ENCODE measurements at regions not wholly inside any gene's neighbourhood (a gene's known extent, or its start where the extent isn't known, plus 50 kb on each side); places are given as distances from the start of the nearest gene placed in this dataset.

DNA sequence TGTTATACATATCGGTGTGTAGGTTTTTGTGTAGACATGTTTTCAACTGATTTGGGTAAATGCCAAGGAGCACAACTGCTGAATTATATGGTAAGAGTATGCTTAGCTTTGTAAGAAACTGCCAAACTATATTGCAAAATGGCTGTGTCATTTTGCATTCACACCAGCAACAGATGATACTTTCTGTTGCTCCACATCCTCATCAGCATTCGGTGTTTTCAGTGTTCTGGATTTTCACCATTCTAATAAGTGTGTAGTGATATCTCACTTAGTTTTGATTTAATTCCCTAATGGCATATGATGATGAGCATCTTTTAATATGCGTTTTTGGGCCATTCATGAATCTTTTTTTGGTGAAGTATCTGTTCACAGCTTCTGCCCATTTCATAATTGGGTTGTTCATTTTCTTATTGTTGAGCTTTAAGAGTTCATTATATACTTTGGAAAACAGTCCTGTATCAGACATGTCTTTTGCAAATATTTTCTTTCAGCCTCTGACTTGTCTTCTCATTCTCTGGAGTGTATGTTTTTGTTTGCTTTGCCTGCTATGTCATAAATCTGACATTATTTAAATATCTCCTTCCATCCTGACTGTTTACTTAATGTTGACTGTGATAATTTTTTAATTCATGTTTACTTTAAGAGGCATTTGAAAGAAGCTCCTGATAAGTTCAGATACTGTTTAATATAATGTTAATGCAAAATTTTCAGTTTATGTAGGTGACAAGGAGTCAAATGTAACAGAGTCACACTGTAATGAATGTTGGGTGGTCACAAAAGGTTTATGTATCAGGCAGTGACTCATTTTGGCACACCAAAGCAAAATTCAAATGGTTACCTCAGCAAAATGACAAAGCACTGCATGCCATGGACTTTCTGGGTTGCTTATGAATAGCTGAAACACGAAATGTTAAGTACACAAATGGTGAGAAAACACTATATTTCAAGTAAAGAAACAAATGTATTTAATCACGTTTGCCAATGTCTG is 181.1 kb upstream of the DAB2 start:
- Histone ChIP-seq H3K4me1 (ENCODE audit: insufficient read depth, low read length) (no peaks in the 10 kb centered on the region), H3K9me3 (ENCODE audit: low read length) (no peaks in the 10 kb centered on the region)

DNA sequence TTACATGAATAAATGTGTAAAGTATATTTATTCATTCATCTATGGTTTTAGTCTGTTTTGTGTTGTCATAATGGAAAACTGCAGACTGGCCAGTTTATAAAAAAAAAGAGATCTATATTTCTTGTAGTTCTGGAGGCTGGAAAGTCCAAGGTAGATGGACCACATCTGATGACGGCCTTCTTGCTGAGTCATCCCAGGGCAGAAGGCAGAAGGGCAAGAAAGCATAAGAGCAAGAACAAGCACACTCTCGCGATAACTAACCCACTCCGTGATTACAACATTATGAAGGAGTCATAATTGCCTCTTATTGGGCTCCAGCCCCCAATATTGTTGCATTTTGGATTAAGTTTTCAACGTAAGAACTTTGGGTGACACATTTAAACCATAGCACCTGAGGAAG is 180.4 kb upstream of the DAB2 start:
- Histone ChIP-seq H3K4me3 (ENCODE audit: low read depth in 1 of 2, low read length in 2 of 2) (no peak overlapping the region), H3K27ac (ENCODE audit: low read depth, low read length) (no peak overlapping the region), H3K9me3 (ENCODE audit: low read length) (no peaks in the 10 kb centered on the region), H3K9ac (ENCODE audit: low read length) (no peak overlapping the region), H3K36me3 (ENCODE audit: insufficient read depth, low read length) (no peaks in the 10 kb centered on the region), H3K27me3 (ENCODE audit: control insufficient read depth in 1 of 2, insufficient read depth in 2 of 2, low read length in 2 of 2) (no peaks in the 10 kb centered on the region), H3K4me1 (ENCODE audit: insufficient read depth, low read length) (no peaks in the 10 kb centered on the region)

More for the DNA sequence above, 181.1 kb upstream of the DAB2 start:
- Histone ChIP-seq H3K4me3 (ENCODE audit: low read depth in 1 of 2, low read length in 2 of 2) (no peak overlapping the region), H3K27me3 (ENCODE audit: control insufficient read depth in 1 of 2, insufficient read depth in 2 of 2, low read length in 2 of 2) (no peaks in the 10 kb centered on the region), H3K9ac (ENCODE audit: low read length) (no peak overlapping the region), H3K36me3 (ENCODE audit: insufficient read depth, low read length) (no peaks in the 10 kb centered on the region), H3K27ac (ENCODE audit: low read depth, low read length) (no peak overlapping the region)

- Histone ChIP-seq H3K36me3 (ENCODE audit: insufficient read depth, low read length) (no peaks in the 10 kb centered on the region), H3K27ac (ENCODE audit: low read depth, low read length) (no peak overlapping the region), H3K9ac (ENCODE audit: low read length) (no peak overlapping the region), H3K27me3 (ENCODE audit: control insufficient read depth in 1 of 2, insufficient read depth in 2 of 2, low read length in 2 of 2) (no peaks in the 10 kb centered on the region), H3K4me3 (ENCODE audit: low read depth in 1 of 2, low read length in 2 of 2) (no peak overlapping the region), H3K4me1 (ENCODE audit: insufficient read depth, low read length) (no peaks in the 10 kb centered on the region), H3K9me3 (ENCODE audit: low read length) (no peaks in the 10 kb centered on the region)
Observed at GRCh38 chr5:39604491-39604890, 179.7 kb upstream of the DAB2 start.

- no peaks in the 10 kb centered on the region for H3K27me3 ChIP-seq (ENCODE audit: control insufficient read depth in 1 of 2, insufficient read depth in 2 of 2, low read length in 2 of 2)
- no peaks in the 10 kb centered on the region for H3K9me3 ChIP-seq (ENCODE audit: low read length)
- no peak overlapping the region for H3K27ac ChIP-seq (ENCODE audit: low read depth, low read length)
- H3K4me1 ChIP-seq (ENCODE audit: insufficient read depth, low read length), result no peaks in the 10 kb centered on the region
- no peaks in the 10 kb centered on the region for H3K36me3 ChIP-seq (ENCODE audit: insufficient read depth, low read length)
- no peak overlapping the region for H3K4me3 ChIP-seq (ENCODE audit: low read depth in 1 of 2, low read length in 2 of 2)
- H3K9ac ChIP-seq (ENCODE audit: low read length), result no peak overlapping the region
Observed at GRCh38 chr5:39599721-39600431, 175.1 kb upstream of the DAB2 start.

- Histone ChIP-seq H3K9me3 (ENCODE audit: low read length) (no peaks in the 10 kb centered on the region), H3K4me3 (ENCODE audit: low read depth in 1 of 2, low read length in 2 of 2) (no peak overlapping the region), H3K27ac (ENCODE audit: low read depth, low read length) (no peak overlapping the region), H3K9ac (ENCODE audit: low read length) (no peak overlapping the region), H3K4me1 (ENCODE audit: insufficient read depth, low read length) (no peaks in the 10 kb centered on the region), H3K27me3 (ENCODE audit: control insufficient read depth in 1 of 2, insufficient read depth in 2 of 2, low read length in 2 of 2) (no peaks in the 10 kb centered on the region), H3K36me3 (ENCODE audit: insufficient read depth, low read length) (no peaks in the 10 kb centered on the region)
Observed at GRCh38 chr5:39598661-39599248, 174.0 kb upstream of the DAB2 start.

GRCh38 chr5:39588179-39588578 is 163.4 kb upstream of the DAB2 start:
- no peak overlapping the region for H3K9ac ChIP-seq (ENCODE audit: low read length)
- H3K27me3 ChIP-seq (ENCODE audit: control insufficient read depth in 1 of 2, insufficient read depth in 2 of 2, low read length in 2 of 2), result no peaks in the 10 kb centered on the region
- no peaks in the 10 kb centered on the region for H3K36me3 ChIP-seq (ENCODE audit: insufficient read depth, low read length)
- H3K4me3 ChIP-seq (ENCODE audit: low read depth in 1 of 2, low read length in 2 of 2), result no peak overlapping the region
- H3K27ac ChIP-seq (ENCODE audit: low read depth, low read length), result no peak overlapping the region
- H3K4me1 ChIP-seq (ENCODE audit: insufficient read depth, low read length), result no peaks in the 10 kb centered on the region
- H3K9me3 ChIP-seq (ENCODE audit: low read length), result no peaks in the 10 kb centered on the region

DNA sequence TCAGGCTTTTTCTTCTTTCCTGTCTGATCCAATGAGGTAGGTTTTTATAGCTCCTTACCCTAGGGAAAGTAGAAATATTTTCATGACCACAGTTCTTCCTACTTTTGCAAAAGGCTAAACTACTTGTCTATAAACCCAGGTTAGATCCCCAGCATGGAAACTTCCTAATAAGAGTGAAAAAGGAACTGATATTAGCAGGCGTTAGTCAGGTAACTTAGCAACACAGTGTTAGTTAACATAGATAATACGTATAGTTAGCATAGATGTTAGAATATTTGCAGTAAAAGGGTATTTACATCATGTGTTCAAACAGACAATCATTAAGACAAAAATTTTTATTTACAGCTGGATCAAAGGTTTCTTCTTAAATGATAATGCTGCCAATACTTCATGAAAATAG is 162.9 kb upstream of the DAB2 start:
- Histone ChIP-seq H3K4me3 (ENCODE audit: low read depth in 1 of 2, low read length in 2 of 2) (no peak overlapping the region), H3K9me3 (ENCODE audit: low read length) (no peaks in the 10 kb centered on the region), H3K27me3 (ENCODE audit: control insufficient read depth in 1 of 2, insufficient read depth in 2 of 2, low read length in 2 of 2) (no peaks in the 10 kb centered on the region), H3K9ac (ENCODE audit: low read length) (no peak overlapping the region), H3K36me3 (ENCODE audit: insufficient read depth, low read length) (no peaks in the 10 kb centered on the region), H3K27ac (ENCODE audit: low read depth, low read length) (no peak overlapping the region), H3K4me1 (ENCODE audit: insufficient read depth, low read length) (no peaks in the 10 kb centered on the region)

DNA sequence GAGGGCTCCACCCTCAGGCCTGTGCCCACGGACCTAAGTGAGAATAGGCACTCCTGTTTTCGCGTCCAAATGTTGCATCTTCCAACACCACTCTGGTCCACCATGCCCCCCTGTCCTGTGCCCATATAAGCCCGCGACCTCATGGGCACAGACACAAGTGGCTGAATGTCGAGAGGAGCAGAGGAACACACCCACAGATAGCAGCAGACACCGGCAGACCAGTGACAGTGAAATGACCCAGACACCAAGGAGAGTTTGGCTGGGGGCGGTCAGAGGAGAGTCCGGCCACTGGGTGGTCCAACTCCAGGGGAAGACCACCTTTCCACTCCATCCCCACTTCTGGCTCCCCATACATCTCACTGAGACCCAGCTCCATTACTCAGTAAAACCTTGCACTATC is 161.4 kb upstream of the DAB2 start:
- no peak overlapping the region for H3K4me3 ChIP-seq (ENCODE audit: low read depth in 1 of 2, low read length in 2 of 2)

GRCh38 chr5:39584927-39585326 is 160.1 kb upstream of the DAB2 start:
- Histone ChIP-seq H3K4me3 (ENCODE audit: low read depth in 1 of 2, low read length in 2 of 2) (no peak overlapping the region), H3K36me3 (ENCODE audit: insufficient read depth, low read length) (no peaks in the 10 kb centered on the region), H3K9me3 (ENCODE audit: low read length) (no peaks in the 10 kb centered on the region), H3K27ac (ENCODE audit: low read depth, low read length) (no peak overlapping the region), H3K4me1 (ENCODE audit: insufficient read depth, low read length) (no peaks in the 10 kb centered on the region), H3K9ac (ENCODE audit: low read length) (no peak overlapping the region), H3K27me3 (ENCODE audit: control insufficient read depth in 1 of 2, insufficient read depth in 2 of 2, low read length in 2 of 2) (no peaks in the 10 kb centered on the region)

More for the DNA sequence above, 161.4 kb upstream of the DAB2 start:
- Histone ChIP-seq H3K27me3 (ENCODE audit: control insufficient read depth in 1 of 2, insufficient read depth in 2 of 2, low read length in 2 of 2) (no peaks in the 10 kb centered on the region), H3K27ac (ENCODE audit: low read depth, low read length) (no peak overlapping the region), H3K4me1 (ENCODE audit: insufficient read depth, low read length) (no peaks in the 10 kb centered on the region), H3K36me3 (ENCODE audit: insufficient read depth, low read length) (no peaks in the 10 kb centered on the region), H3K9ac (ENCODE audit: low read length) (no peak overlapping the region), H3K9me3 (ENCODE audit: low read length) (no peaks in the 10 kb centered on the region)

- H3K36me3 ChIP-seq (ENCODE audit: insufficient read depth, low read length), result no peaks in the 10 kb centered on the region
Observed at GRCh38 chr5:39580702-39581453, 156.1 kb upstream of the DAB2 start.

DNA sequence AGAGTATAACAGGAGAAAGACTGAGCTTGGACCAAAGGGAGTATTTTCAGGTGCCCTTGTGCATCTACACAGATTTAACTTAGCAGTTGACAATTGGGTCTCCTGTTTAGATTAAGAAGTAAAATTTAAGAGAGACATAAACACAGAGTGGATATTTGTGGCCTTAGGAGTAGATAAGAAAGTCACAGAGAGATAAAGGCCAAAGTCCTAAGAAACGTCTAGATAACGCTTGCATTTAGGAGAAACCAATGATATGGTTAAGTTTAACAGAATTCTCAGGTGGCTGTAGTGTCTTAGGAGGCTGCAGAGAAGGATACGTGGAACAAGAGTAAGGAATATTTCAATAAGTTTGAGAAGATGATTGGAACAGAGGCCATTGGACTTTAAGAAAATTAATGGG is 155.0 kb upstream of the DAB2 start:
- no peak overlapping the region for H3K4me3 ChIP-seq (ENCODE audit: low read depth in 1 of 2, low read length in 2 of 2)
- no peaks in the 10 kb centered on the region for H3K9me3 ChIP-seq (ENCODE audit: low read length)
- H3K27ac ChIP-seq (ENCODE audit: low read depth, low read length), result no peak overlapping the region
- no peak overlapping the region for H3K9ac ChIP-seq (ENCODE audit: low read length)
- H3K4me1 ChIP-seq (ENCODE audit: insufficient read depth, low read length), result no peaks in the 10 kb centered on the region
- no peaks in the 10 kb centered on the region for H3K36me3 ChIP-seq (ENCODE audit: insufficient read depth, low read length)
- H3K27me3 ChIP-seq (ENCODE audit: control insufficient read depth in 1 of 2, insufficient read depth in 2 of 2, low read length in 2 of 2), result no peaks in the 10 kb centered on the region

More at GRCh38 chr5:39580702-39581453, 156.1 kb upstream of the DAB2 start:
- H3K27ac ChIP-seq (ENCODE audit: low read depth, low read length), result no peak overlapping the region
- no peaks in the 10 kb centered on the region for H3K4me1 ChIP-seq (ENCODE audit: insufficient read depth, low read length)
- no peaks in the 10 kb centered on the region for H3K27me3 ChIP-seq (ENCODE audit: control insufficient read depth in 1 of 2, insufficient read depth in 2 of 2, low read length in 2 of 2)
- no peak overlapping the region for H3K9ac ChIP-seq (ENCODE audit: low read length)
- no peaks in the 10 kb centered on the region for H3K9me3 ChIP-seq (ENCODE audit: low read length)
- no peak overlapping the region for H3K4me3 ChIP-seq (ENCODE audit: low read depth in 1 of 2, low read length in 2 of 2)
